Right lobe of liver (tissue), 4 donors: ENCODE measurements at regions not wholly inside any gene's neighbourhood (a gene's known extent, or its start where the extent isn't known, plus 50 kb on each side); places are given as distances from the start of the nearest gene placed in this dataset.

Source experiments
- POLR2A ChIP-seq: fragments of 450-650 bp; IDR thresholded peaks from one replicate; pipeline ENCODE4 v1.6.1; 2017; ENCODE audit warnings: antibody characterized with exemption, mild to moderate bottlenecking
- TF ChIP-seq, protein P1 (sequence below), 4 donors: fragments of 200-600 bp in 3 of 4; fragments of 450-650 bp in 1 of 4; IDR thresholded peaks; one replicate each; pipeline versions ENCODE4 v1.5.1 to v1.8.0; 2016 to 2022; ENCODE audit warnings: antibody characterized with exemption in 4 of 4, mild to moderate bottlenecking in 2 of 4
- donor health status: DM: no; HTN: no; CAD: no.
- donor health status: DM: no; HTN: no; CAD: no.
- donor health status: DM: no; HTN: yes; CAD: no.

- TF ChIP-seq, protein P1, sequence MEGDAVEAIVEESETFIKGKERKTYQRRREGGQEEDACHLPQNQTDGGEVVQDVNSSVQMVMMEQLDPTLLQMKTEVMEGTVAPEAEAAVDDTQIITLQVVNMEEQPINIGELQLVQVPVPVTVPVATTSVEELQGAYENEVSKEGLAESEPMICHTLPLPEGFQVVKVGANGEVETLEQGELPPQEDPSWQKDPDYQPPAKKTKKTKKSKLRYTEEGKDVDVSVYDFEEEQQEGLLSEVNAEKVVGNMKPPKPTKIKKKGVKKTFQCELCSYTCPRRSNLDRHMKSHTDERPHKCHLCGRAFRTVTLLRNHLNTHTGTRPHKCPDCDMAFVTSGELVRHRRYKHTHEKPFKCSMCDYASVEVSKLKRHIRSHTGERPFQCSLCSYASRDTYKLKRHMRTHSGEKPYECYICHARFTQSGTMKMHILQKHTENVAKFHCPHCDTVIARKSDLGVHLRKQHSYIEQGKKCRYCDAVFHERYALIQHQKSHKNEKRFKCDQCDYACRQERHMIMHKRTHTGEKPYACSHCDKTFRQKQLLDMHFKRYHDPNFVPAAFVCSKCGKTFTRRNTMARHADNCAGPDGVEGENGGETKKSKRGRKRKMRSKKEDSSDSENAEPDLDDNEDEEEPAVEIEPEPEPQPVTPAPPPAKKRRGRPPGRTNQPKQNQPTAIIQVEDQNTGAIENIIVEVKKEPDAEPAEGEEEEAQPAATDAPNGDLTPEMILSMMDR (IDR thresholded peaks at IDR 0.05) = no peak
- TF ChIP-seq POLR2A = no peak
Measured at GRCh38 chr1:38308780-38309179, 262.2 kb upstream of the POU3F1 start.
